ENCODE measurements at regions not wholly inside any gene's neighbourhood (a gene's known extent, or its start where the extent isn't known, plus 50 kb on each side); places are given as distances from the start of the nearest gene placed in this dataset.

GRCh38 chr3:188097791-188098190 lies 56.2 kb upstream of the LPP start:
- Histone ChIP-seq H2BK120ac (ENCODE audit: low read depth, low read length, poor library complexity, severe bottlenecking) (no peak overlapping the region), H4K91ac (ENCODE audit: insufficient read length, low read depth, low read length) (no peak overlapping the region), H3K79me1 (ENCODE audit: insufficient read depth, low read depth, low read length, poor library complexity, severe bottlenecking) (no peaks in the 10 kb centered on the region), H2BK15ac (ENCODE audit: low read depth, low read length) (no peak overlapping the region), H3K4me2 (ENCODE audit: insufficient read depth, insufficient read length, low read length) (no peak overlapping the region), H2BK5ac (ENCODE audit: insufficient read length, low read length) (no peak overlapping the region), H3K79me2 (ENCODE audit: insufficient read depth, low read length) (no peaks in the 10 kb centered on the region), H3K23me2 (ENCODE audit: insufficient read length, low read depth, low read length, poor library complexity, severe bottlenecking) (no peaks in the 10 kb centered on the region), H3K27ac (ENCODE audit: insufficient read length, low read depth, low read length) (no peak overlapping the region), H2AFZ (ENCODE audit: low read length) (no peak overlapping the region), H4K20me1 (ENCODE audit: control insufficient read depth, insufficient read depth, insufficient read length) (no peaks in the 10 kb centered on the region), H2BK12ac (ENCODE audit: insufficient read length, low read depth, low read length) (no peak overlapping the region), H3T11ph (ENCODE audit: low read length) (no peak overlapping the region), H3K23ac (ENCODE audit: insufficient read length, low read depth, low read length) (no peak overlapping the region), H3K56ac (ENCODE audit: insufficient read length, low read depth, low read length) (no peak overlapping the region), H4K5ac (ENCODE audit: insufficient read length, low read depth, low read length) (no peak overlapping the region), H3K18ac (ENCODE audit: insufficient read length, low read depth, low read length) (no peak overlapping the region), H3K4me1 (ENCODE audit: insufficient read depth, low read length) (no peaks in the 10 kb centered on the region), H3K9me3 (ENCODE audit: control insufficient read depth, low read depth, low read length) (no peaks in the 10 kb centered on the region), H3K27me3 (ENCODE audit: insufficient read depth, low read length) (no peaks in the 10 kb centered on the region), H2BK20ac (ENCODE audit: low read depth, low read length, poor library complexity, severe bottlenecking) (no peak overlapping the region), H4K8ac (replicated peaks; ENCODE audit: insufficient read length, low read depth, low read length) (no peak overlapping the region), H3K4ac (ENCODE audit: low read depth, low read length) (no peak overlapping the region), H3K9ac (ENCODE audit: extremely low read depth, insufficient read length, low read length) (no peak overlapping the region), H3K14ac (ENCODE audit: insufficient read depth, low read length) (no peak overlapping the region), H2AK5ac (ENCODE audit: insufficient read length, low read length) (no peak overlapping the region)
- WGBS (ENCODE audit: extremely low coverage, insufficient read length, low lambda C conversion rate), result no CpG with 5 or more reads among the region's 7 CpGs
- Mint-ChIP-seq H3K27ac (no peak overlapping the region), H3K27me3 (ENCODE audit: low read depth) (no peaks in the 10 kb centered on the region), H3K4me1 (no peaks in the 10 kb centered on the region), H3K4me3 (no peak overlapping the region), H3K36me3 (ENCODE audit: insufficient read depth in 1 of 3, low read depth in 3 of 3) (0 out of 7 replicates have a peak, but pooled peaks cover 0 to 4% (median 0%) of the 10 kb centered on the region in 3 experiments), H3K9me3 (peaks cover 0 to 10% of the 10 kb centered on the region in 2 experiments; a peak in 2 of 5 replicates)
- no peak for TF ChIP-seq CTCF (conservative IDR thresholded peaks at IDR 0.05)
- no peak for DNase-seq

All from H9 (cell line).